Stimulated activated CD8-positive, alpha-beta memory T cell treated with anti-CD3 and anti-CD28 coated beads, Interleukin-7, amount 100 ng/mL, for 24 hours (primary cell): ENCODE measurements at regions not wholly inside any gene's neighbourhood (a gene's known extent, or its start where the extent isn't known, plus 50 kb on each side); places are given as distances from the start of the nearest gene placed in this dataset.

Experiments
- DNase-seq: peaks from one replicate; pipeline ENCODE4 v3.0.0-alpha.2; 2020; ENCODE audit warnings: low read depth

GRCh38 chr14:76926521-76927251 lies 100.5 kb downstream of the LRRC74A start:
- DNase-seq = peak; percentile 12

DNA sequence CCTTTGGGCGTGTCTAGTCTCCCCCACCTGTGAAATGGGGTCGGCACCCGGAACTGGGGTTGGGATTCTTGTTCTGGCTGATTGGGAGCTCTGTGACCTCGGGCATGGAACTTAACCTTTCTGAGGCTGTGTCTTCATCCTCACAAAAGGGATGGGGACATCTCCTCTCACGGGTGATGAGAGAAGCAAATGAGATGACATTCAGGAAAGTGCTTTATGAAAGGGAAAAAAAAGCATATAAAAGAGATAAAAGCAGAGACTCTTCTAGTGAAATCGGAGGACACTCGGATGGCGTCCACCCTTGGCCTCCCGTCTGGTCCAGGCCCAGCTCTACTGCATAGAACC lies 98.9 kb downstream of the LRRC74A start:
- no peak for DNase-seq

GRCh38 chr14:76924371-76925096 lies 98.3 kb downstream of the LRRC74A start:
- no peak for DNase-seq

DNA sequence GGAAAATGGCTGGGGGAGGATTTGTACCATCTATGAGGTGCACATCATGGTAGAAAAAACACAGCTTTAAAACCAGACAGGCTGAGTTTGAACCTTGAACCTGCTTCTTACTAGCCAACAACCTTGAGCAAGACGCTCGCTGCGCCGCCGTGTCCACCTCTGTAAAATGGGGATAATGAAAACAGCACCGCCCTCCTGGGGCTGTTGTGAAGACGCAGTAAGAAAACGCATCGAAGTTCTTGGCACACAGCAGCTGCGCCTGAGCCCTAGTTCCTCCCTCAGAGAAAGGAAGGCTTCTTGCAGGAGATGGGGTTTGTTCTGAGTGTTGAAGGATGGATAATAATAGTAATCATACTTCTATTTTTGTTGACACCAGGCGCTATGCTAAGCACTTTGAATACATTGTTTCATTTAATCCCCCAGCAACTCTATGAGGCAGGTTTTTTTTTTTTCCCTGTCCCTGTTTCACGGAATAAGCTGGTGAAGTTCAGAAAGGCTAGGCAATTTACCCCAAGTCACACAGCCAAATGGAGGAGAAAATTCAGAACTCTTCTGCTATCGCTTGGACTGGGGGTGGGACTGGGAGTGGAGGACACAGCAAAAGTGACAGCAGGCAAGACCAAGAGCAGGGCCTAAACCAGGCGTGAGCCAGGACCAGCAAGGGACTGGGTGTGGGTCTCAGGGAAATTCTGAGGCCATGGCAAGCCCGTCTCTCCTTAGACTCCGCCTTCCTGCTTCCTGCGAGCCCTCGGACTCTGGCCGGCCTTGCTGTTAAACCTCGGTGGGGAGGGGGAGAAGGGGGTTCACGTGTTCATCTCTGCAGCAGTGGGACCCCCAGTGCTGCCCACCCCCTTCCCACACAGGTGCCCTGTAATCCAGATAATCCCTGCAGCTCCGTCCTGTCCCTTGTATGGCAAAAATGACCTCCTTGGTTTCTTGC lies 97.5 kb downstream of the LRRC74A start:
- DNase-seq = no peak

DNA sequence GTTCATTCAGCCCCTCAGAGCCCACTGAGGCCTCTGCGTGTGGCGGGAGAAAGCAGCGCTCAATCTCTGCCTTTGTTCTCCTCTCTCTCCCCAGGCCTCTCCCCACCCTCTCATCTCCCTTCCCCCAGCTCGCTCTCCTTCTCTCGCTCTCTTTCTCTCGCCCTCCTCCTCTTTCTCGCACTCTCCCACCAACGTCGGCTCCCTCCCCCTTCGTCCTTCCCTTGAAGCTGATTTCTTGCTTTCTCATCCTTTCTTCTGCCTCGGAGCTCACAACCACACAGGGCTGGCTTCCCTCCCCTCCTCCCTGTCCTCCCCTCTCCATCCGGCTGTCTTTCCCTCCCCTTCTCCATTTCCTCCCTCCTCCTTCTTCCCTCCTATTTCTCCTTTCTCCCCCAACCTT lies 96.4 kb downstream of the LRRC74A start:
- DNase-seq = no peak

- no peak for DNase-seq
These were observed 95.9 kb downstream of the LRRC74A start for GRCh38 chr14:76922092-76922491.

DNA sequence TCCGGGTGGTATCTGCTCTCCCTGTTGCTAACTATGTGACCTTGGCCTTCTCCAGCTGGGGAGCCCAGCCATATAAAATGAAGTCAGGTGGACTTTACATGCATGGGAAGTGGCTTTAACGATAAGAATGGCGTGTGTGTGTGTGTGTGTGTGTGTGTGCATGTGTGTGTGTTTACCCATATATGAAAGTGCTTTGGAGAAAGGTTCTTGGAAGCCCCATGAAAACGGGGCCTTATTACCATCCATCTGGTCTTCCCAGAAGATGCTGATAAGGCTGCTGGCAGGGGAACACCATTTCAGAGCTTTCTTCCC lies 94.8 kb downstream of the LRRC74A start:
- no peak for DNase-seq

DNA sequence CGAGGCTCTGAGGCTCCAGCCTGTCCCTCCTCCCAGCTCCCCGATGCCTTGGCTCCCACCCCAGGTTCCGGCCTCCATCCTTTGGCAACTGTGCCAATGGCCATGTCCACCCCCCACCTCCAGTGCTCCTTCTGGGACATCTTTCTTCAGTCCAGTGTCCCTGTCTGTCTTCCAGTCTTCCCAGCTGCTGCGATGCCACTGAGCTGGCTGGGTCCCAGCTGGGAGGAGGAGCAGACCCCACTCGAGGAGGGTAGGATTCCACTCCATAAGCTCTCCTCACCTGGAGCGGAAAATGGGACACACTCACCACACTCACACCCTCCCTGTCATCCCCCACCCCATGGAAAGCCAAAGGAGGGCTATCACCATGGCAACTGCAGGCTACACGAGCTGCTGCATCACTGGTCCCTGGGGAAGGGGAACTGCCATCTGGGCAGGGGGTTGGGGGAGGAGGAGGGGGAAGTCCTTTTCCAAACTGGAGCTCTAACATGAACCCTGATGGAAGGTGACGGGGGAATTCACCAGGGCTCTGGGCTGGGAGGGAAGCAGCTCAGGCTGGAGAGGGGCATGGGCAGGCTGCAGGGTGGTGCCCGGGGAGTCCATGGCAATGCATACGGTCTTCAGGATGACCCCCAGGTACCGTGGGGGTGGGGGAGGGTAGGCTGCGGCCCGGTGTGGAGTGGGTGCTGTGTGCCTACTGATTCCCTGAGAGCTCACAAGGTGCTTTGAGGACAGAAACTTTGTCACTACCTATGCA lies 94.3 kb downstream of the LRRC74A start:
- no peak for DNase-seq

GRCh38 chr14:76919431-76920330 lies 93.5 kb downstream of the LRRC74A start:
- no peak for DNase-seq
